HG02623 (cell line): ENCODE measurements at regions not wholly inside any gene's neighbourhood (a gene's known extent, or its start where the extent isn't known, plus 50 kb on each side); places are given as distances from the start of the nearest gene placed in this dataset.
"Not testable (repeated sequence)": the region's sequence is repeated elsewhere in the genome, so short reads cannot be mapped to it uniquely, and the experiment has no call there.

Experiments
- ATAC-seq: cut with Tn5 transposase; IDR thresholded peaks from one replicate; pipeline ENCODE4 v1.9.1; 2021; ENCODE audit warnings: moderate library complexity; ENCODE audit not compliant: unreplicated experiment

DNA sequence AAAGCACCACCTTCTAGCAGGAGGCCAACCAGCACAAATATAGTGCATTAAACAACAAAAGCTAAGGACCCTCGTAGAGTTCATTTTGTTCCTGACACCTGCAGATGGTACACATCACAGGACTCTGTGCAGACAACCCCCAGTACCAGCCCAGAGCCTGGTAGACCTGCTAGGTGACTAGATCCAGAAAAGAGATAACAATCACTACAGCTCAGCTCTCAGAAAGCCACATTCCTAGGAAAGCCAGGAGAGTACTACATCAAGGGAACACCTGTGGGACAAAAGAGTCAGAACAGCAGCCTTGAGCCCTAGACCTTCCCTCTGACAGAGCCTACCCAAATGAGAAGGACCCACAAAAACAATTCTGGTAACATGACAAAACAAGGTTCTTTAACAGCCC, 344.7 kb upstream of the PTBP2 start:
- no peak for ATAC-seq

DNA sequence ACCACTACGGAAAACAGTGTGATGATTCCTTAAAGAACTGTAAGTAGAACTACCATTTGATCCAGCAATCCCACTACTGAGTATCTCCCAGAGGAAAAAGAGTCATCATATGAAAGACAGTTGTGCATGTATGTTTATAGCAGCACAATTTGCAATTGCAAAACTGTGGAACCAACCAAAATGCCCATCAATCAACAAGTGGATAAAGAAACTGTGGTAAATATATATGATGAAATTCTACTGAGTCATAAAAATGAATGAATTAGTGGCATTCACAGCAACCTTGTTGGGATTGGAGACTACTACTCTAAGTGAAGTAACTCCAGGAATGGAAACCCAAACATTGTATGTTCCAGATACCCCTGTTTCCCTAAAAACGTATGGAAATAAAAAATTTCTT, 337.0 kb upstream of the PTBP2 start:
- no peak for ATAC-seq

DNA sequence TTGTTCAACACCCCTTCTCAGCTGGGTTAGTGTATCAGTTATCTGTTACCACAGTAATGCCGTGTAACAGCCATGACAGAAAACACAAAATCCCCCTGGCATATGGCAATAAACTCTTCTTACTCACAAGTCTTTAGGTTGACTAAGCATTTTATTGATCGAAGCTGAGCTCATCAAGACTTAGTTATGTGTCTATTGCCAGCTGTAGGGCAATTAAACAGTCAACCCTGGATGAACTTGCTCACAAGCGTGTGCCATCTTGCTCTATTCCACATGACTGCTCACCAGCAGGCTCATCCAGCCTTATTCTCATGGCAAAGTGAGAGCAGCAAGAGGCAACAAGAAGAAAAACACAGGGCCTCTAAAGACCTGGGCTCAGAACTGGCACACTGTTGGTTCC, 333.8 kb upstream of the PTBP2 start:
- no peak for ATAC-seq

DNA sequence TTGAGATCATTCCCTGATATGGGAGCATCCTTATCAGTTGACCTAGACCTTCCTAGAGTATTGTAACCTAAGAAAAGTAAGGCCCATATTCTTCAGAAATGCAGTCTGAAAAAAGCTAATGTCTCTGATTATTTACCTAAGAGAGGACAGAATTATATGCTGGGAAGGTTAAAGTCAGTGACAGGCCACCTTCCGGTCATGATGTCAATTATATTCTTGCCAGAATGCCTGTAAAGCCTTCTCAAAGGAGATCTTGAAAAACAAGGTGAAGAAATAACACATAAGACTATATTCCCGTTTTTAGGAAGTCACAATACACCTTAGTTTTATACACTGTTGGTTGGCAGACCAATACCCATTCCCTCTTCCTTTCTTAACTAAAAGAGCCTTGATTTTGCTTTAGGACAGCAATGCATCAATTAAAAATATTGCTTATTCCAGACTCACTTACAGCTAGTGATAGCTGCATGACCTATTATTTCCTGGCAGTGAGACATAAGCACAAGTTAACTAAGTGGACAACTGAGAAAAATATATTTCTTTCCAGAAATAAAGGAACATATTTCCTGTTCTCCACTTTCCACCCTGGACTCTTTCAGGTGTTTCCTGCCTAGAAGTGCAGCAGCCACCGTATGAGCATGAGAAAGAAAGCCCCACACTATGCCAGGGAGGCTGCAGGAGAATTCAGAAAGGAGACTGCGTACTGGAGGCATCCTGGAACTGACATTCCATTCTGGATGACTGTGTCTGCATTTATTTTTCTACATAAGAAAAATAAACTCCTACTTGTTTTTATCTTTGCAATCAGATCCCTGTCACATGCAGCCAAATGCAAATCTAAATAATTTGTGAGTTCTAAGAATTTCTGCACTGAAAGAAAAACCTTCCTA, 332.9 kb upstream of the PTBP2 start:
- ATAC-seq, result no peak

- ATAC-seq, result no peak
These were observed 321.5 kb upstream of the PTBP2 start for GRCh38 chr1:96400089-96400488.

DNA sequence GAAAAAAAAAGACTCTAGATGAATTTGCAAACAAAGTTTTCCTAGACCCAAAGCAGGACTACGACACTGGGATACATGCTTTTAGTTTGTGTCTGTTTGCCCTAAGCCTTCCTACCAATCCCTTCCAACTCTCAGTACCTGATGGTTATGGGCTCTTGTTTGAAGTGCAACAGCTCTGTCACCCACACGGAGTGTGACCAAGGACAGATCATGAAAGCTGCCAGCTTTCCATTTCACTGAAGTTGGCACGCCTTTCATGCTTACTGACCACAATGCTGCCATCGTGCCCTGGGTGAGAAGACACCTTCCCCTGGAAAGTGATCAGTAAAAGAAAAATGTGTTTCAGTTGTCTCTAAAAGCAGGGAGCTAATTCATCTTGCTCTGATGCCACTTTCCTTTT, 312.5 kb upstream of the PTBP2 start:
- ATAC-seq, result no peak

DNA sequence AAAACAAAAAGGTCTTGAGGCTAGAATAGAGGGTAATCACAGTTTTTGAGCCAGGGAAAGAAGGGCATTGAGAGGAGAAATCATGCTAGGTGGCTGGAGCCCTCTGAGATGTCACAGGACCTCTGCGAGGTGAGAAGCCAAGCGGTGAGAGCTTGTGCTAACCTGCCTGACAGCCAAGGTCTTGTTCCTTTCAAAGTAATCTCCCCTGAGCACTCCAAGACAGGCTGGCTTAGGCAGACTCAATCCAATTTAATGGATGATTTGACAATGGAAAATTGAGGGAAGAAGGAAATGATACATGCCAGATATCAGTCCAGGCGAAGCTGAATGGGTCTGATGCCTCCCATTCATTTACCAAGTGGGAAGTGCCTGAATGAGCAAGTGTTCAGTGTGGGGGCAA, 311.9 kb upstream of the PTBP2 start:
- ATAC-seq, result no peak

DNA sequence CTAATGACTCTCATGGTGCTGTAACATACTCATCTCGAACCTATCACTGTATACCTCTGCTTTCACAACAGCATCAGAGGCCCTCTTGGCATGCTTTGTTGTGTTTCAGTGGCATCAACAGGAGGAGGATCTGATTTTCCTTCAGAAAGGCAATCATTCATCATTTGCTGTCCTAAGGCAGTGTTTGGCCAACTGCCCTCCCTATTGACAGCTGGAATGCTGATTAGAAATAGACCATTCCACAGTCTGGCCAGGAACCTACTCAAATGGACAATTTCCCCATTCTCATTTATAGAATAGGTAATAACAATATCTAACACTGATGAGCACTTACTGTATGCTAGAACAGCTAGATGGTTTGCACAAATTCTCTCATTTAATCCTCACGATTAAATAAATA, 310.6 kb upstream of the PTBP2 start:
- no peak for ATAC-seq

DNA sequence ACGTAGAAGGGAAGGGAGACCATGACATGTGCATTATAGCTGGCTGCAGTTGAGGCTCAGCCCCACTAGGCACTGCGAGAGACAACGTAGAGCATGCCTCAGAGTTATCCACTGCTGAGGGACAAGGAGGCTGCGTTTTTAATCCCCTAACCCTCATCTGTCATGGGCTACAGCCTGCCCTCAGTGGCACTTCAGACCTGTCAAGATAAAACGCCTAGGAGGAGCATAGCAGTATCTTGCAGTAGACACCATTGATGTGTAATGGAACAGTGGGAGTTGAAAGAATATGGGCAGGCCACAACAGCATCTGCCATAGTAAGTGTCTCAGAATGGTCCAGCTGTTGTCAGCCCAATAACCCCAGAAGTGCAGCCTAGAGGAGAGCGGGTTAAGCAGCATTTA, 307.0 kb upstream of the PTBP2 start:
- ATAC-seq, result no peak

- ATAC-seq, result no peak
These were observed 305.4 kb upstream of the PTBP2 start for GRCh38 chr1:96416111-96416595.

DNA sequence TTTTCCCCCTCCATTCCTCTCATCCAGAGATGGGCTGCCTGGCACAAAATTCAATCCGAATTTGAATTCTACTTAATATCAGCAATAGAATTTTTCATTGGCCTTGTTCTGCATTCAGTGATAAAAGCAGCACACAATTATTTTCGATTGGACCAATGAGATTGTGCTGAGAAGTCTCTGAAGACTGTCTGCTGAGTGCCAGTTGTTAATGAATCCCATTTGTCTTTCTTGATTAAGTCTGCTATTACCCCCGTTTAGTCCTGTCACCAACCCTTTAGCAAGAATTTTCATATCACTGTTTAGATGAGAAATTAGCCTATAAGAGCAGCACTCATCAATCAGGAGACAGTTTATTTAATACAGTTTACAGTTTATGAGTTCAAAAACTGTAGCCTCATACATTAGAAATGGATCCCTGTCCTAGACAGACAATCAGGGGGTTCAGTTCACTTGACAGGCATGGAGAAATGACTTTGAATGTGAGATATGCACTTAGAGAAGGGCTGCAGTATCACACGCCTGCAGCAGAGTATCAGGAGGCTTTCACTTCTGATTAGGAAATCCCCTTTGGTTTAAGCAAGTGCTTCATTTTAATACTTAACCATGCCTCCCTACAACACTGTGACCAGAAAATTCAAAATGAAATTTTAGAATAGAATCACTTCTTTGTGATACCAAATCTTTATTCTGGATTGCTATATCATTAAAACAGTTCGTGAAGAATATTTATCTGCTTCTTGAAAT, 304.7 kb upstream of the PTBP2 start:
- peak; percentile 100 for ATAC-seq

DNA sequence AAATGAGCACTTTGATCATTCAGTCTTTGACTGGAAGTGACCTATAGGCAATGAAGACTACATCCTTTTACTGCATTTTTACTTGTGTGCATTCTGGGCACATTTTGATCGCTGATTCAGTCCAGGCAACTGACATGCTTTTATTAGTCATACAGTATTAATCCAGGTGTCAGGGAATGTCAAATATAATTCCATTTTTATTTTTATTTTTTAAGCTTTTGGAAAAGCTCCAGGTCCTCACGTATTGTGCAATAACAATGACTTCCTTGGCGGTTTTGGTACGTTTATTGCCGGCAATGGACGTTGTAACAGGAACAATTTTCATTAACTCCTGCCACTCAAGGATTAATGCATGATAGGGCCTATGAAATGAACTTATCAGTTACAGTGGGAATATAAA, 302.6 kb upstream of the PTBP2 start:
- no peak for ATAC-seq

- ATAC-seq, result no peak
These were observed 296.7 kb upstream of the PTBP2 start for GRCh38 chr1:96424877-96425276.

DNA sequence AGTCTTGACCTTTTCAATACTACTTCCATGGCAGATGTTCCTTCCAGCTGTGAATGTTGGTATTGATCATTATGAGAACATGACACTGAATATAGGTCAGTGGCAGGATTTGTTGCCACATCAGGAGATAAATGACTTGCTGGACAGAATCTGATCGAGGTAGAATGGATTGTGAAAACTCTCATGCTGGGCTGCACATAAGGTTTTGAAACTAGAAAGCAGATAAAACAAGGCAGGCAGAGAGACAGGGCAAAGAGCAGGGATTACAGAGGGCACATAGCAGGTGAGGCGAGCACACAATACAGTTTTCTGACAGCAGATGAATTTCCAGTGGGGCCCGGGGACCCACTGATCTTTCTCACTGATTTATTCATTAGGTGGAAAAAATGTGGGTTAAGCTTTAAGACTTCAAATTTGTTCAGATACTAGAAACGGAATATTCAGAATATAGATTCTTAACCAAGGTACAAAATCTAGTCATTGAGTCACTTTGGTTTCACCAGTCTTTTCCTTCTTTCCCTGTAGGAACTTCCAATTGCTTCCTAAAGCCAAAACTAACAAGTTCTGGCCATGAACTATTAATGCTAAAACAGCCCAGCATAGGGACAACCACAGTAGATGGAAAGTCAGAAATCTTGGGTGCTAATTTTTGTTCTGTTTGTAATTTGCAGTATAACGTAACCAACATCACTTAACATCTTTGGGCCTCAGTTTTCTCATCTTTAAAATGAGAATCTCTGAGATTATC, 296.0 kb upstream of the PTBP2 start:
- ATAC-seq, result no peak

DNA sequence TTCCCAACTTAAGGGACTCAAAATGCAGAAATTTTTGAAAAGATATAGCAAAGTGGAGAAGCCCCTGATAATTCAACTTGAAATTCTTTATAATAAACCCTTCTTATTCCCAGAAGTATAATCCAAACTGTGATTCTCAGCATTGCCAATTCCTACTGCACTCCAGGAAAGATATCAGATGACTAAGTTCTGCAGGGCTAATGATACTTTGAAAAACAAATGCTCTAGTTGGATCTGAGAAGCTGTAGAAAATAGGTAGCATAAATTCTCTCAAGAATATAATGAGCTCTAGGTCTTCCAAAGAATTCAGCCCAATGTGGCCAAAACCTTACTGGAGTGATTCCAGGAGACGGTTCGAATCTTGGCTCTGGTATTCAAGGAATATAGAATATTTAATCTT, 294.0 kb upstream of the PTBP2 start:
- no peak for ATAC-seq

- ATAC-seq, result no peak
These were observed 276.3 kb upstream of the PTBP2 start for GRCh38 chr1:96445302-96445701.

DNA sequence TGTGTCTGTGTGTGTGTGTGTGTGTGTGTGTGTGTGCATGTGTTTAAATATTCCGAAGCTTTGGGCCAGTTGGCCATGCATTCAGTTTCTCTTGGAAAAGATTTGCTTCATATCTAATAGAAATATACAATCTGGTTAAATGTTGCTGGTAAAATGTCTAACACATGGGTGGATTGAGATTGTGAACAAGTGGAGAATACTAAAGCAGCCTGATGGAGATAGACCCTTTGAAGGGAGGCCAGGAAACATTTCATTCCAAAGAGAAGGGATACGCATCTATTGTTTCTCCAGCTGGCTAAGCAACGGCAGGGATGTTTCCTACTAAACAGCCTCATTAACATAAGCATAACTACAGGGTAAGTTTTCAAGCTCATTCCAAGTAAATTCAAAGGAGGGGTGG, 257.5 kb upstream of the PTBP2 start:
- ATAC-seq, result no peak

DNA sequence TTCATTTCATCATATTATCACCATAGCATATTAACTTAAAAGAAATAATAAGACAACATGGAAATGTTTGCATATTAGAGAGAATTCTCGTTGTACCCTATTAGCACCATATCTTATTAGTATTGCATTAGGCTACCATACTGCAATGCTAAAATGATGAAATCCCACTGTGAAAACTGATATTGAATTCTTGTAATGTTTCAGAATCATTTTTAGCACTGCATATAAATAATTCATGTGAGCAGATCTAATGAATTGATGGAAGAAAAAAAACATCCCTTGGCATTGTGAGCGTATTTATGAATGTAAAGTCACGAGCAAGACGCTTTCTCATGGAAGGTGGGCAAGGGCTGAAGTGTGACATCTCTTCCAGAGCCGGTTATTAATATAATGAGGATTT, 257.1 kb upstream of the PTBP2 start:
- no peak for ATAC-seq

- ATAC-seq, result no peak
These were observed 256.6 kb upstream of the PTBP2 start for GRCh38 chr1:96464991-96465390.

DNA sequence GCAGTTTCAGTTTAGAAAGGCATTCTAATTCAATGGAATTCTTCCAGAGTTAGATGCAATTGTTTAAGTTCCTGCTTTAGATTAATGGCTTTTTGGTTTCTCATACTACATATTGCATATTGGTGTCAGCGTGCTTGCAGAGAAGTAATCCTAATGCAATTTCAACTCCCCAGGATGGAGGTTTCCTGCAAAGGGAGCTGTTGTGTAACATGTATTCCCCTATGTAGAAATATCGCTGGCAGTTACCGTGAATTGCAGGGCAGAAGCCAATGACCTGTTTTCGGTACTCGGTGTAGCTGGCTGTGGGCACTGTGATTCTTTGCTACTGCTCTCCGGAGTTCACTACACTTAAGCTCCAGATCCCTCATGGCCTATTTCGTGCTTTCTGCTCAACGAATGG, 256.1 kb upstream of the PTBP2 start:
- ATAC-seq, result no peak

GRCh38 chr1:96466842-96467241, 254.7 kb upstream of the PTBP2 start:
- ATAC-seq, result no peak

DNA sequence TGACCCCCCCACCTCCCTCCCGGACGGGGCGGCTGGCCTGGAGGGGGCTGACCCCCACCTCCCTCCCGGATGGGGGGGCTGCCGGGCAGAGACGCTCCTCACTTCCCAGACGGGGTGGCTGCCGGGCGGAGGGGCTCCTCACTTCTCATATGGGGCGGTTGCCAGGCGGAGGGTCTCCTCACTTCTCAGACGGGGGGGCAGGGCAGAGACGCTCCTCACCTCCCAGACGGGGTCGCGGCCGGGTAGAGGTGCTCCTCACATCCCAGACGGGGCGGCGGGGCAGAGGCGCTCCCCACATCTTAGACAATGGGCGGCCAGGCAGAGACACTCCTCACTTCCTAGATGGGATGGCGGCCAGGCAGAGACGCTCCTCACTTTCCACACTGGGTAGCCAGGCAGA, 251.9 kb upstream of the PTBP2 start:
- ATAC-seq, result not testable (repeated sequence)
